ENCODE measurements at regions not wholly inside any gene's neighbourhood (a gene's known extent, or its start where the extent isn't known, plus 50 kb on each side); places are given as distances from the start of the nearest gene placed in this dataset.

GRCh38 chr9:88326936-88327335 is 61.3 kb upstream of the SPIN1 start:
- ATAC-seq (no peak), DNase-seq (no peak)

GRCh38 chr9:88326015-88326414 is 62.2 kb upstream of the SPIN1 start:
- DNase-seq: no peak

GRCh38 chr9:88322906-88323566 is 65.2 kb upstream of the SPIN1 start:
- ATAC-seq (peak; percentile 93), DNase-seq (peak; percentile 50)

More at GRCh38 chr9:88326015-88326414, 62.2 kb upstream of the SPIN1 start:
- ATAC-seq: no peak

GRCh38 chr9:88321764-88322163 is 66.5 kb upstream of the SPIN1 start:
- ATAC-seq (no peak), DNase-seq (no peak)

GRCh38 chr9:88320748-88321415 is 67.4 kb upstream of the SPIN1 start:
- ATAC-seq (no peak), DNase-seq (no peak)

GRCh38 chr9:88319936-88320747 is 68.1 kb upstream of the SPIN1 start:
- no peak for DNase-seq
- no peak for ATAC-seq

GRCh38 chr9:88313364-88314220 is 74.7 kb upstream of the SPIN1 start:
- peak; percentile 55 for DNase-seq
- peak; percentile 72 for ATAC-seq

GRCh38 chr9:88312517-88313103 is 75.6 kb upstream of the SPIN1 start:
- ATAC-seq (no peak), DNase-seq (peak; percentile 39)

- DNase-seq: no peak
- ATAC-seq: peak; percentile 79
Observed at GRCh38 chr9:88312045-88312444, 76.2 kb upstream of the SPIN1 start.

GRCh38 chr9:88310310-88310980 is 77.8 kb upstream of the SPIN1 start:
- no peak for DNase-seq

GRCh38 chr9:88308831-88309560 is 79.2 kb upstream of the SPIN1 start:
- no peak for DNase-seq
- ATAC-seq: no peak

More at GRCh38 chr9:88310310-88310980, 77.8 kb upstream of the SPIN1 start:
- no peak for ATAC-seq

GRCh38 chr9:88307136-88307535 is 81.1 kb upstream of the SPIN1 start:
- DNase-seq (no peak), ATAC-seq (no peak)

- DNase-seq: peak; percentile 62
- ATAC-seq: peak; percentile 90
Observed at GRCh38 chr9:88303721-88304451, 84.4 kb upstream of the SPIN1 start.

- DNase-seq (no peak), ATAC-seq (no peak)
Observed at GRCh38 chr9:88302579-88303324, 85.5 kb upstream of the SPIN1 start.

- no peak for DNase-seq
Observed at GRCh38 chr9:88300556-88300955, 87.7 kb upstream of the SPIN1 start.

GRCh38 chr9:88291856-88292255 is 96.4 kb upstream of the SPIN1 start:
- DNase-seq (no peak), ATAC-seq (no peak)

More at GRCh38 chr9:88300556-88300955, 87.7 kb upstream of the SPIN1 start:
- no peak for ATAC-seq

GRCh38 chr9:88291056-88291455 is 97.2 kb upstream of the SPIN1 start:
- DNase-seq: no peak
- ATAC-seq: no peak

- no peak for DNase-seq
Observed at GRCh38 chr9:88289532-88289931, 98.7 kb upstream of the SPIN1 start.

GRCh38 chr9:88287972-88288371 is 100.3 kb upstream of the SPIN1 start:
- ATAC-seq (no peak), DNase-seq (no peak)

More at GRCh38 chr9:88289532-88289931, 98.7 kb upstream of the SPIN1 start:
- ATAC-seq: no peak
